ENCODE measurements at regions not wholly inside any gene's neighbourhood (a gene's known extent, or its start where the extent isn't known, plus 50 kb on each side); places are given as distances from the start of the nearest gene placed in this dataset.

DNA sequence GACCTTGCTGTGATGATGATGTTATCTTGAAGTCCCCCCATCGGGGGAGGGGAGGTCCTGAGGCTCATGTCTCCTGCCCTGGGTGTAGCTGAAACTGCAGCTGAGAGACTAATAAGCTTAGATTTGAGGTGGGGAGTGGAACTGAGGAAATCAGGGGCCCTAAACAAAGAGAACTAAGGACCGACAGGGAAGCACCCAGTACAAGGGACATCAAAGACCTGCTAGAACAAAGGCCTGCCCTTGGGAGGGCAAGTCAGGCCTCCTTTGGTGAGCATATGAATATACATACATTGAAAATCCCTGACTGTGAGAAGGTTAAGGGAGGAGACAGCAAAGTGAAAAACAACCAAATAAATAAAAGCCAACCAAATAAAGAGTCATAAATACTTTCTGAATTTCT lies 1132.5 kb upstream of the CELF4 start:
- DNase-seq (no peak), ATAC-seq (no peak)
- Histone ChIP-seq H3K4me3 (ENCODE audit: low read length) (no peak overlapping the region), H3K4me1 (ENCODE audit: control insufficient read depth, insufficient read depth, low read length) (no peaks in the 10 kb centered on the region), H3K9me3 (ENCODE audit: control insufficient read depth, low read length) (no peaks in the 10 kb centered on the region), H3K27me3 (ENCODE audit: control insufficient read depth, insufficient read depth) (no peaks in the 10 kb centered on the region), H3K27ac (ENCODE audit: low read length) (no peak overlapping the region)
- intact Hi-C loops (cut with DNase I) = no loop called here
- 65% methylated on average over 2 of the region's 2 CpGs for WGBS

DNA sequence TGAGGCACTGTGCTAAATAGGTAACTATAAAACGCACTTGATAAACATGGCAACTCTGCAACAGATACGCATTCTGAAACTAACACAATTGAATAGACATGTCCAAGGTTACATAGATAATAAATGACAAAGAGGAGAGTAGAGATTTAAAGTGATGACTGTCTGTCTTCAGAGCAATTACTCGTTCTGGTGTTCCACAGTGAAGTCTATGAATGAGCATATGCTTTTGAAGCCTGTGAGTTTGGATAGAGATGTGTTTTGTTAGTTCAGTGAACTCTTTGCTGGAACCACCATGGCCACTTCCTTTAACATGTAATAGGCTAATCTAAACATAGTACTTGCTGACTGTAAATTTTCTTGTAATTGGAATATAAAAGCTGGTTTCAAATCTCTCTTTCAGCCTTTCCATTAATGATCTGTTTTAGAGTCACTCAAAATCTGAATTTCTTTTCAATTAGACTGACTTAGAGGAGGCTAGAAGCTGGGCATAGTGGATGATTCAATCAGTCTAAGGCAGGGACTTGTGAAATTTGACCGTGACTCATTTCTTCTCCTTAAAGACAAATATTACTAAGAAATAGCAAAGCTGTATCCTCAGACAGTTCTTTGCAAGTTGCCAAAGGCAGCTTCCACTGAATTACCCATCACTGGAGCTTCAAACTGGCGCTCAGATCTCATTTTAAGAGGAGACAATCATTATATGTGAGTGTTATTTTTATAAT lies 1130.1 kb upstream of the CELF4 start:
- intact Hi-C loops (cut with DNase I) = no loop called here
- H3K9me3 ChIP-seq (ENCODE audit: control insufficient read depth, low read length) = no peaks in the 10 kb centered on the region
- no peaks in the 10 kb centered on the region for H3K4me1 ChIP-seq (ENCODE audit: control insufficient read depth, insufficient read depth, low read length)
- DNase-seq (no peak), ATAC-seq (no peak)
- H3K4me3 ChIP-seq (ENCODE audit: low read length) = no peak overlapping the region
- WGBS = 80% methylated on average over 5 of the region's 5 CpGs
- no peaks in the 10 kb centered on the region for H3K27me3 ChIP-seq (ENCODE audit: control insufficient read depth, insufficient read depth)
- no peak overlapping the region for H3K27ac ChIP-seq (ENCODE audit: low read length)

DNA sequence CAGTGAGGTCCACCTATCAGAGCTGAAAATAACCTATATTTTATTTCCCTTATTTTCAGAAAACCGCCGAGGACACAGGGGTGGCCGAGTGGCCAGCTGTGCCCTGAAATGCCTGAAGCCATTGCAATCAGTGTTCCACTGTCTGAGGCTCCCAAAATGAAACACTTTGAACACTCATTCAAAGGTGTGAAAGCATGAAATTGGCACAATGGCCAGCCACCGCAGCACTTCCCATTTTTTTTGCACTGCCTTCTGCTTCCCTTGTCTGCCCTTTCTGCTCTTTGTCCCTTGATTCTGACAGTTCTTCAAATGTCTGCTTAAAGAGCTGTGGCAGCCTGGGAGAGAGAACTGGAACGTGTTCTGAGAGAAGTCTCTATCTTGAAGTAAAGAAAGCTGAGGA lies 1127.5 kb upstream of the CELF4 start:
- intact Hi-C loops (cut with DNase I) = loop anchor here in 1 of 4 donors (5.0 kb wide), 1 partner anchor 36 kb away; no protein-coding TSS in a partner anchor
- ATAC-seq = peak in 1 of 2 donors; percentile 38
- Histone ChIP-seq H3K9me3 (ENCODE audit: control insufficient read depth, low read length) (no peaks in the 10 kb centered on the region), H3K27me3 (ENCODE audit: control insufficient read depth, insufficient read depth) (no peaks in the 10 kb centered on the region), H3K4me3 (ENCODE audit: low read length) (no peak overlapping the region), H3K4me1 (ENCODE audit: control insufficient read depth, insufficient read depth, low read length) (no peaks in the 10 kb centered on the region), H3K27ac (ENCODE audit: low read length) (no peak overlapping the region)
- 43% methylated on average over 5 of the region's 5 CpGs for WGBS
- no peak for DNase-seq

DNA sequence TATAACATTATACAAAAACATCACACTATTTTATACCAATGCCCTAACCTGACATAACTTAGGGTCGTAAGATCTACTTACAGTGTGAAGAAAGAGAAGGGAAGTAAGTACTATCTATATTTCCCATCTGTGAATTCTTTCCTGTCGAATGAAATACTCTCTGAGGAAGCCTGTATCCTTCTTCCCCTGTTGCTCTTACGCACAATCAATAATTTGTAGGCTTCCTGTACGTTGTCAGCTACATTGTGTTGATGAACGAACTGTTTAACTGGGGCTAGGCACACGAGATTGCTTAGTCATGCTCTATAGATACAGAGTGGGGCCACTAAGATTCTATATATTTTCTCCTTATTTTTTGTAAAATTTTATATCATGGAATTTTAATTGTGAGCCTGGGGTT lies 1125.0 kb upstream of the CELF4 start:
- H3K4me3 ChIP-seq (ENCODE audit: low read length) = no peak overlapping the region
- DNase-seq (no peak), ATAC-seq (no peak)
- intact Hi-C loops (cut with DNase I) = loop anchor here in 1 of 4 donors (5.0 kb wide), 1 partner anchor 33 kb away; no protein-coding TSS in a partner anchor
- whole genome bisulfite sequencing = 54% methylated on average over 6 of the region's 6 CpGs
- H3K27me3 ChIP-seq (ENCODE audit: control insufficient read depth, insufficient read depth) = no peaks in the 10 kb centered on the region
- H3K4me1 ChIP-seq (ENCODE audit: control insufficient read depth, insufficient read depth, low read length) = no peaks in the 10 kb centered on the region
- no peaks in the 10 kb centered on the region for H3K9me3 ChIP-seq (ENCODE audit: control insufficient read depth, low read length)
- no peak overlapping the region for H3K27ac ChIP-seq (ENCODE audit: low read length)

DNA sequence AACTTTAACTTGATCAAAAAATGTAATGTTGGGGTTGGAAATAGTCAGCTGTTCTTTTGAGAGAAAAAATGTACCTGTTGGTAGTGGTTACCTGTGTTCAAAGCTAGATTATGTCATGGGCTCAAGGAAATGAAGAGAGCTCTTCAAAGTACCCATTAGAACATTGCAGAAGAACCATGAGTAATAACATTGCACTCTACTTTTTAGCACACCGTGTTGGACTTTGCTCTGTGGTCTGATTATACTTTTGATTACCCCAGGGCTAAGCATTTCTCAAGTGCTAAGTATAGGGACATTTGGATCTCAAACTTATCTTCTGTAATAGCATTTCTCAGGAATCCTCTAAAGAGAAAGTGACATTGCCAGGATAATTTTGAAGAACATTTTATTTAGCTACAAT lies 1122.8 kb upstream of the CELF4 start:
- WGBS = 77% methylated on average over 1 of the region's 1 CpG
- no peaks in the 10 kb centered on the region for H3K27me3 ChIP-seq (ENCODE audit: control insufficient read depth, insufficient read depth)
- H3K27ac ChIP-seq (ENCODE audit: low read length) = no peak overlapping the region
- no peak overlapping the region for H3K4me3 ChIP-seq (ENCODE audit: low read length)
- H3K9me3 ChIP-seq (ENCODE audit: control insufficient read depth, low read length) = no peaks in the 10 kb centered on the region
- no peak for DNase-seq
- intact Hi-C loops (cut with DNase I) = no loop called here
- H3K4me1 ChIP-seq (ENCODE audit: control insufficient read depth, insufficient read depth, low read length) = no peaks in the 10 kb centered on the region
- no peak for ATAC-seq

DNA sequence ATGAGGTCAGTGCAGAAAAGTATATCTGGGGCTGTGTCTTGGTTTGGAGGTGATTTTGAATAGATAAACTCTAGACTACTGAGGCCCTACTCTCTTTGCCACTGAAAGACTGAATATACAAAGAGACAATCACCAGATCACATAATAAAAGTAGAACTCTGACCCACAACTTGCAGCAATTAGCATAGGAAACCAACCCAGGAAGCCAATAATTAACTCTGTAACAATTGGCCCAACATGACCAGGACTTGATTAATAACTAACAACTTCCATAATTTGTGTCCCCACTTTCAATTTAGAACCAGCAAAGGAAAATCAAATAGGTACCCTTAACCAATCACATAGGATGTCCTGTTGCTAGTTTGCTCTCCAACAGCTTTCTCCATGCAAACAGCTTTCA lies 1104.9 kb upstream of the CELF4 start:
- no peaks in the 10 kb centered on the region for H3K4me1 ChIP-seq (ENCODE audit: control insufficient read depth, insufficient read depth, low read length)
- H3K9me3 ChIP-seq (ENCODE audit: control insufficient read depth, low read length) = no peaks in the 10 kb centered on the region
- ATAC-seq (no peak), DNase-seq (no peak)
- intact Hi-C loops (cut with DNase I) = no loop called here
- H3K4me3 ChIP-seq (ENCODE audit: low read length) = no peak overlapping the region
- H3K27ac ChIP-seq (ENCODE audit: low read length) = no peak overlapping the region
- no peaks in the 10 kb centered on the region for H3K27me3 ChIP-seq (ENCODE audit: control insufficient read depth, insufficient read depth)

DNA sequence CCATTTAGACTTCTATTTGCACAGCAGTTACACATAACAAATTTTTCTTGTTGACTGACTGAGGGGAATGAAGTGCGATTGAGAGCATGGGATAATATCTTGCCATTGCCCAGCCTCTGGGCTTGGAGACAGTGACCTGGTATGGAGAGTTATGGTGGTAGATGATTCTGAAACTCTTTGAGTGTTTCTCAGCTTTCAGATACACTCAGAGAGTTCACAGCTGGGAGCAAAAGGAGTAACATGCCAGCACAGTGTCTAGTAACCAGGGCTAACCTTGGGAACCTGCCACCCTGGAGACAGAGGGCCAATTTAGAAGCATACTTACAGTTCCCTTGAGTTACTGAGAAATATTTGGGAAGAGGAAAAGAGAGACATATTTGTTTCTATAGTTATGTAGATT lies 1099.3 kb upstream of the CELF4 start:
- Histone ChIP-seq H3K9me3 (ENCODE audit: control insufficient read depth, low read length) (no peaks in the 10 kb centered on the region), H3K4me3 (ENCODE audit: low read length) (no peak overlapping the region), H3K27ac (ENCODE audit: low read length) (no peak overlapping the region), H3K4me1 (ENCODE audit: control insufficient read depth, insufficient read depth, low read length) (no peaks in the 10 kb centered on the region), H3K27me3 (ENCODE audit: control insufficient read depth, insufficient read depth) (no peaks in the 10 kb centered on the region)
- DNase-seq = no peak
- 91% methylated on average over 1 of the region's 1 CpG for WGBS
- intact Hi-C loops (cut with DNase I) = no loop called here
- no peak for ATAC-seq

DNA sequence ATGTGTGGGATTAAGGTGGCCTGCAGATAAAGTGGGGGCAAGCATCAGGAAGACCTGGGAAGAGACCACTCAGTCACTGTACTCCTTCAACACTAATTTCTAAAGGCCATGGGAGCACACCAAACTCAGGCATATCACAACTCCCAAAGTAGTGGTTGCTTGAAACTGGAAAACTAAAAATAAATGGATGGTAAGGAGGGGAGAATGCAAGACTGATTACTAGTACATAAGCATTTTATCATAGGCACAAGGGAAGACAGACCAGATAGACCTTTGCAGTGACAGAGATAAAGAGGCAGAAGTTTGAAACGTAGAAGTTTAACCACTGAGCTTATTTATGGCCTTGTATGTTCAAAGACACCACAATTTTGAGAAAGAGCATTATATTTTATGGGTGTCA lies 1098.1 kb upstream of the CELF4 start:
- Histone ChIP-seq H3K27ac (ENCODE audit: low read length) (no peak overlapping the region), H3K9me3 (ENCODE audit: control insufficient read depth, low read length) (no peaks in the 10 kb centered on the region), H3K27me3 (ENCODE audit: control insufficient read depth, insufficient read depth) (no peaks in the 10 kb centered on the region), H3K4me1 (ENCODE audit: control insufficient read depth, insufficient read depth, low read length) (no peaks in the 10 kb centered on the region), H3K4me3 (ENCODE audit: low read length) (no peak overlapping the region)
- no peak for ATAC-seq
- DNase-seq = no peak
- 43% methylated on average over 1 of the region's 1 CpG for WGBS
- intact Hi-C loops (cut with DNase I) = no loop called here

DNA sequence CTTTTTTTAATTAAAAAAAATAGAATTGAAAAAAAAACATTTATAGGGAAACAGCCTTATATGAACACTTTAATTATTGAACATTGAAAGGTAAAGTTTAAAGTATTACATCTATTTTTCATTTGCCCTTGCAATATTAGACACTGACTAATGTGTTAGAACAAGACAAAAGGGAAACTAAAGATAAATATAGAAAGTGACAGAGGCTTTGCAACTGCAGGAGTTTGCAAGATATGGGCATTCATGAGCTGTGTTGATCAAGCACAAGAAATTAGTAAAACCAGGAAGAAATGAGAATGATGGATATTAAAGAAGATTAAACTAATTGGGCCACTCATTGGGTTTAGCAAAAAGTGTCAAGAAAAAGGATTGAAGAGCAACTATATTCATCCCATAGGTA lies 1097.7 kb upstream of the CELF4 start:
- no peak overlapping the region for H3K27ac ChIP-seq (ENCODE audit: low read length)
- intact Hi-C loops (cut with DNase I) = no loop called here
- ATAC-seq (no peak), DNase-seq (no peak)
- H3K9me3 ChIP-seq (ENCODE audit: control insufficient read depth, low read length) = no peaks in the 10 kb centered on the region
- no peaks in the 10 kb centered on the region for H3K27me3 ChIP-seq (ENCODE audit: control insufficient read depth, insufficient read depth)
- H3K4me3 ChIP-seq (ENCODE audit: low read length) = no peak overlapping the region
- no peaks in the 10 kb centered on the region for H3K4me1 ChIP-seq (ENCODE audit: control insufficient read depth, insufficient read depth, low read length)

DNA sequence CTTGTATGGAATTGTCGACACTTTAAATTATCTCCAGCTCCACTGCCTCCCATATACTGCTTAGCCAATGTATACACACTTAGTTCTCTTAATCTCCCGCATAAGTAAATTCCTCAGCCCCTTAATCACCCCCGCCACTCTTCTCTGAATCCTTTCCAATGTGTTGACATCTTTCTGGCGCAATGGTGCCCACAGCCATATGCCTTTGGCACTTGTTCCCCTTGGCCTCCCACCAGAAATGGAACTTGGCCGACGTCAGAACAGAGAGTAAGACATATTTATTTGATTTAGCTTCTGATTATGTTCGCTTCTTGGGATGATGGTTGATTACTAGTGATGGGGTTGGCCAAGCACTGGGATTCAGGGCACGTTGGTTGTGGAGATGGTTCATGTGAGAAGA lies 1089.3 kb upstream of the CELF4 start:
- ATAC-seq (no peak), DNase-seq (no peak)
- no peak overlapping the region for H3K4me3 ChIP-seq (ENCODE audit: low read length)
- intact Hi-C loops (cut with DNase I) = loop anchor here in 1 of 4 donors (5.0 kb wide), 1 partner anchor 37 kb away; no protein-coding TSS in a partner anchor
- no peaks in the 10 kb centered on the region for H3K4me1 ChIP-seq (ENCODE audit: control insufficient read depth, insufficient read depth, low read length)
- H3K27ac ChIP-seq (ENCODE audit: low read length) = no peak overlapping the region
- no peaks in the 10 kb centered on the region for H3K9me3 ChIP-seq (ENCODE audit: control insufficient read depth, low read length)
- 38% methylated on average over 8 of the region's 8 CpGs for WGBS
- H3K27me3 ChIP-seq (ENCODE audit: control insufficient read depth, insufficient read depth) = no peaks in the 10 kb centered on the region

DNA sequence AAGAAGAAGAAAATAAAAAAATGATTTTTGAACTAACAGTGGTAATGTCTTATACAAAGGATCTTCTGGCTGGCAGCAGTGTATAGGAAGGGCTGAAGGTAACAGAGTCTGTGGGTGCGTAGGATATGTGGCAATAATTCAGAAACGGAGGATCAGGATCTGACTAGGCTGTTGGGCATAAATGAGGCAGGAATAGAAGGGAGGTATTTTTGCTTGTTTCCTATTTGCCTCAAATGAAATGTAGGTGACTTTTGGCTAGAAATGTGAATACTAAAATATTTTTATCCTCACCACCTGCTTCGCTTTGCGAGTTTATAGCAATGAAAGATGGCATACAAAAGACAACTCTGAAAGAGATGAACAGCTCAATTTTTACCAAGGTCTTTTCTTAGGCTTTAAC lies 1086.1 kb upstream of the CELF4 start:
- 94% methylated on average over 4 of the region's 4 CpGs for WGBS
- no peak for ATAC-seq
- H3K27ac ChIP-seq (ENCODE audit: low read length) = no peak overlapping the region
- intact Hi-C loops (cut with DNase I) = no loop called here
- no peaks in the 10 kb centered on the region for H3K9me3 ChIP-seq (ENCODE audit: control insufficient read depth, low read length)
- H3K27me3 ChIP-seq (ENCODE audit: control insufficient read depth, insufficient read depth) = no peaks in the 10 kb centered on the region
- no peak for DNase-seq
- no peaks in the 10 kb centered on the region for H3K4me1 ChIP-seq (ENCODE audit: control insufficient read depth, insufficient read depth, low read length)
- H3K4me3 ChIP-seq (ENCODE audit: low read length) = no peak overlapping the region

DNA sequence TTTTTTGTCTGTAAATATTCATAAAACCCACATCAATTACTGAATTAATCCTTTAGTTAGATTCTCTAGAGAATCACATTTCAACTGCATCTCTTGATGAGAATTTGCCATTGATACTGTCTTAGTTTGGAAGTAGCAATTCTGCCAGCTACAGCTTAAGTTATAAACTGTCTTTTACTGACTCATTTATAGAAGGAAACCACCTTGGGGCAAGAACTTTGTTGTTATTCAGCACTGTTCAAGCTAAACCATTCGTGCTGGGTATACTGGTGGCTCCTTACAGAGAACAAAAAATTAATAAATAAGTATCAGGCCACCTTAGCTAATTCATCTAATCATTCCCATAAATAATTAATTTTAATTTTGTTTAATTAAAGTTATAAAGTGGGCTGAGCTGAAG lies 1082.6 kb upstream of the CELF4 start:
- Histone ChIP-seq H3K9me3 (ENCODE audit: control insufficient read depth, low read length) (no peaks in the 10 kb centered on the region), H3K4me1 (ENCODE audit: control insufficient read depth, insufficient read depth, low read length) (no peaks in the 10 kb centered on the region), H3K27me3 (ENCODE audit: control insufficient read depth, insufficient read depth) (no peaks in the 10 kb centered on the region), H3K4me3 (ENCODE audit: low read length) (no peak overlapping the region), H3K27ac (ENCODE audit: low read length) (no peak overlapping the region)
- 76% methylated on average over 1 of the region's 1 CpG for WGBS
- DNase-seq (no peak), ATAC-seq (no peak)
- intact Hi-C loops (cut with DNase I) = no loop called here
